IPS DF 19.7 (cell line): ENCODE measurements at regions not wholly inside any gene's neighbourhood (a gene's known extent, or its start where the extent isn't known, plus 50 kb on each side); places are given as distances from the start of the nearest gene placed in this dataset.

ENCODE experiments used
- DNase-seq: peaks from one replicate; pipeline ENCODE4 v3.0.0-alpha.2; 2013; ENCODE audit warnings: low read depth, low spot score

GRCh38 chr1:82511441-82511840 lies 710.7 kb downstream of the ADGRL2 start:
- DNase-seq: no peak

- DNase-seq: no peak
Measured at GRCh38 chr1:82510431-82510830, 709.7 kb downstream of the ADGRL2 start.

- DNase-seq: no peak
Measured at GRCh38 chr1:82507011-82507410, 706.3 kb downstream of the ADGRL2 start.

- DNase-seq: no peak
Measured at GRCh38 chr1:82503822-82504221, 703.1 kb downstream of the ADGRL2 start.

- DNase-seq: no peak
Measured at GRCh38 chr1:82499022-82499421, 698.3 kb downstream of the ADGRL2 start.

- no peak for DNase-seq
Measured at GRCh38 chr1:82494117-82494516, 693.4 kb downstream of the ADGRL2 start.

GRCh38 chr1:82492159-82492558 lies 691.4 kb downstream of the ADGRL2 start:
- no peak for DNase-seq

GRCh38 chr1:82491301-82492048 lies 690.7 kb downstream of the ADGRL2 start:
- DNase-seq: no peak

GRCh38 chr1:82487778-82488177 lies 687.0 kb downstream of the ADGRL2 start:
- DNase-seq: no peak

- DNase-seq: no peak
Measured at GRCh38 chr1:82486969-82487368, 686.2 kb downstream of the ADGRL2 start.

- no peak for DNase-seq
Measured at GRCh38 chr1:82486468-82486867, 685.7 kb downstream of the ADGRL2 start.

GRCh38 chr1:82485591-82486369 lies 685.0 kb downstream of the ADGRL2 start:
- peak; percentile 83 for DNase-seq

GRCh38 chr1:82483146-82483545 lies 682.4 kb downstream of the ADGRL2 start:
- no peak for DNase-seq

GRCh38 chr1:82478916-82479315 lies 678.2 kb downstream of the ADGRL2 start:
- DNase-seq: no peak

GRCh38 chr1:82472489-82473131 lies 671.9 kb downstream of the ADGRL2 start:
- DNase-seq: no peak

- no peak for DNase-seq
Measured at GRCh38 chr1:82466891-82467290, 666.2 kb downstream of the ADGRL2 start.

- DNase-seq: no peak
Measured at GRCh38 chr1:82466416-82466815, 665.7 kb downstream of the ADGRL2 start.

GRCh38 chr1:82465024-82465423 lies 664.3 kb downstream of the ADGRL2 start:
- DNase-seq: no peak

- DNase-seq: no peak
Measured at GRCh38 chr1:82464362-82465001, 663.7 kb downstream of the ADGRL2 start.

GRCh38 chr1:82463951-82464350 lies 663.2 kb downstream of the ADGRL2 start:
- no peak for DNase-seq

GRCh38 chr1:82462366-82462765 lies 661.6 kb downstream of the ADGRL2 start:
- DNase-seq: no peak

- DNase-seq: no peak
Measured at GRCh38 chr1:82455342-82455741, 654.6 kb downstream of the ADGRL2 start.
